ENCODE measurements at regions not wholly inside any gene's neighbourhood (a gene's known extent, or its start where the extent isn't known, plus 50 kb on each side); places are given as distances from the start of the nearest gene placed in this dataset.
"Not testable (repeated sequence)": the region's sequence is repeated elsewhere in the genome, so short reads cannot be mapped to it uniquely, and the experiment has no call there.

DNA sequence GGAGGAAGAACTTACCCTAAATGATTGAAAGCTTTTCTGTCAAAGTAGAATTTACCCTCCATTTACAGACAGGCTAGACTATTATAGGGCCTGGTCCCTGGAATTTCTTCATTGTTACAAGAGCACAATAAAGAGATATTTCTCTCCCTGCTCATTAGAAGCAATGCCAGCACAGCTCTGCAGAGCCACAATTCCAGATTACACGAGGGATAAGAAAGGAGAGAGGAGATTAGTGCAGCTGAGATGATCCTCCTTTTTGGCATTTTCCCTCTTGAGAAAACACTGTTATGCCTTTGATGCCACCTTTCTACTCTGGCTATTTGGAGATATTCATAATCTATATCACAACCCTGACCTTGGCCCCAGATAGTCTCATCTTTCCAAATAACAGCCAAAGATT lies 1119.5 kb upstream of the TMPRSS15 start:
- DNase-seq (ENCODE audit: low spot score): no peak

- DNase-seq (ENCODE audit: low spot score): no peak
Measured at GRCh38 chr21:19523746-19524145, 1120.2 kb upstream of the TMPRSS15 start.

GRCh38 chr21:19529031-19529430 lies 1125.4 kb upstream of the TMPRSS15 start:
- no peak for DNase-seq (ENCODE audit: low spot score)

GRCh38 chr21:19535356-19535755 lies 1131.8 kb upstream of the TMPRSS15 start:
- DNase-seq (ENCODE audit: low spot score): no peak

- no peak for DNase-seq (ENCODE audit: low spot score)
Measured at GRCh38 chr21:19537116-19537515, 1133.5 kb upstream of the TMPRSS15 start.

GRCh38 chr21:19540287-19540686 lies 1136.7 kb upstream of the TMPRSS15 start:
- DNase-seq (ENCODE audit: low spot score): no peak

GRCh38 chr21:19541602-19542001 lies 1138.0 kb upstream of the TMPRSS15 start:
- DNase-seq (ENCODE audit: low spot score): no peak

DNA sequence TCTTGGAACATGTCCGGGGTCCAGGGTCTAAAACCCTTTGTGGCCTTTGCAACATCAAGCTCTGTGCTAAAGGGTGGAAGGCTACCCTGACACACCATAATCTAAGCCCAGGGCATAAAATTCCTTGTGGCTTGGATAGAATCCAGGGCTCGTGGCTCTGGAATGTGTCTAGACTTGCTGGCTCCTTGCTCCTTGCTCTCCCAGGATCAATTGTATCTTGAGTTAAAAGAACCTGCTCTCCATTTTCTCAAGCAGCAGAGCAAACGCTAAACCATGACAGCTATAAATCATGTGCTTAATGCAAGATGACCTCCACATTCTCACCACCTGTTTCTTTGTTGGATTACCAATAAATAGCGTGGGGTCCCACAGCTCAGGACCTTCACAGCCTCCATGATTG lies 1140.9 kb upstream of the TMPRSS15 start:
- not testable (repeated sequence) for DNase-seq (ENCODE audit: low spot score)

GRCh38 chr21:19547951-19548840 lies 1144.6 kb upstream of the TMPRSS15 start:
- no peak for DNase-seq (ENCODE audit: low spot score)

GRCh38 chr21:19553919-19554615 lies 1150.5 kb upstream of the TMPRSS15 start:
- no peak for DNase-seq (ENCODE audit: low spot score)

DNA sequence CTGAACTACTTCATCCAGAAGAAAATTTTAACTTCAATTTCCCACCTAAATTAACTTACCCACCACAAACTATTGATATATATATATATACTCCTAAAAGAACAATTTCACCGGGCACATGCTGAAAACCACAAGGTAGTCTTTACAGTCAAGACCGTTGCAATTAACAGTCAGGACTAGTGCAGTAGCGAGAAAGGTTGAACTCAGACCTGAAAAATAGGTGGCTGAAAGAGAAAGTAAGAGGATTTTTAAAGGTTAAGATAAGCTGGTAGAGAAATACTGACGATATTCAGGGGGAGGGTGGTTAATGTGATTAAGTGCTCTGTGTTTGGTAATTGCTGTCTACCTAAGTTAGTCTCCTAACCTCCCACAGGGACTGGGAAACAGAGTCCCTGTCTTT lies 1153.5 kb upstream of the TMPRSS15 start:
- no peak for DNase-seq (ENCODE audit: low spot score)

DNA sequence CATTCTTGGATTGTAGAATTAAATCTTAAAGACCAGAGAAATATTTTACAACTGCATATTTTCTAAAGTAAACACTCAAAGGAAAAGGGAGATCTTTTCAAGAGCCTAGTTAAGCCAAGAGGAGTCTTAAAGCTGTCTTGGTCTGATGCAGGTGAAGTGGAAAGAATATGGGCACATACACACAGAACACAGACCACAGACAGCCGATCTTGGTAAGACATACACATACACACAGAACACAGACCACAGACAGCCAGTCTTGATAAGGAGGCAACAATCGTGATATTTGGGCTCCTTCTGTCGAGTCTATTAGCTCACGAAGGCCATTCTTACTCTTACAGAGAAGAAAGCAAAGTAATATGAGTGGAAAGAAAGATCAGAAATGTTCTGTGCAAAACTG lies 1153.9 kb upstream of the TMPRSS15 start:
- no peak for DNase-seq (ENCODE audit: low spot score)

GRCh38 chr21:19565587-19565986 lies 1162.0 kb upstream of the TMPRSS15 start:
- DNase-seq (ENCODE audit: low spot score): no peak

DNA sequence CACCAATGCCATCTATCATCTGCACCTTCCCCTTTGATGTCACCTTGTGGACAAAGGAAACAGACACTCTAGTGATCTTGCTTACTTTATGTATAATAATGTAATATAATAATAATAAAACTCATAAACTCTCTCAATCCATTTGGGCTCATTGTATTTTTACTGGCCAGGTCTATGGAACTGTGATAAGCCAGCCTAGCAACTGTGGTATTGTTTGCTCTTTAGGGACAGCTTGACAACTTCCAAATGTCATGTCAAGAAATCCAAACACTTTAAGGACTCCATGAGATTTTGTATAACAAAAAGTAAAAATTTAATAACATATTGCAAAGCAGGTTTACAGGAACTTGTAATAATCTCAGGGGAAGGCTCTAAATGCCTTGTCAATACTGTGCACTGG lies 1163.4 kb upstream of the TMPRSS15 start:
- no peak for DNase-seq (ENCODE audit: low spot score)

DNA sequence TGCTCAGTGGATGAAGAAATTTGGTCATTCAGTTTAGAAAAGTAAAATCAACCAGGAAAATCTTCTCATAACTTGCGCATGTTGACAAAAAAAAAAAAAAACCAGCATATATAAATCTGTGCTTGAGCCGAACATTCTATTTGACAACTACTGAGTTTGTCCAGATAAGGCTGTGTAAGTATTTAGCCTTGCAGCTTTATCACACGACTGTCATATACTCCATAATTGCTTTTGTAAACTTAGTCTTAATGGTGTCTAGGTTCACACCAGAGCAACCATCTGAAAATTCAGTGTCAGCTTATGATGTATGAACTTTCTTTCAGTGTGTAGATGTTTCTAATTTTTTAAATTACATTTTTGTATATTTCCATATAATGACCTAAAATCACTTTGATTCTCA lies 1173.8 kb upstream of the TMPRSS15 start:
- no peak for DNase-seq (ENCODE audit: low spot score)

DNA sequence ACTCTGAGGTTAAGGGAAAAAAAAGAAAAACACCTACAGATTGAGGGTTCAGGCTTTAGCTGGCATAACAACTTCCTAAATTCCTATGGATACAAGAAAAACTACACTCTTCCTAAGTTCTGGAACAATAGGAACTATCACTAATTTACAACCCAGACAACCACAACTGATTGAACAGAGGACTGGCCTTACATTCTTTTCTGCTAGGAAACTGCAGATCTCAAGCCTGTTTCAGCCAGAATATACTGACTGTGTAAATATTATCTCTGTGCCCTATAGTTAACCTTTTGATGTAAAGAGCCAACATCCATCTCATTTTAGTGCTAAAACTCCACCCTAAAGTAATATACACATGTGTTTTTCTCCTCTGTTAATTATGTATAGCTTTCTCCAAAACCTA lies 1186.5 kb upstream of the TMPRSS15 start:
- DNase-seq (ENCODE audit: low spot score): no peak

- no peak for DNase-seq (ENCODE audit: low spot score)
Measured at GRCh38 chr21:19603011-19603593, 1199.5 kb upstream of the TMPRSS15 start.

GRCh38 chr21:19608101-19608621 lies 1204.6 kb upstream of the TMPRSS15 start:
- DNase-seq (ENCODE audit: low spot score): no peak

DNA sequence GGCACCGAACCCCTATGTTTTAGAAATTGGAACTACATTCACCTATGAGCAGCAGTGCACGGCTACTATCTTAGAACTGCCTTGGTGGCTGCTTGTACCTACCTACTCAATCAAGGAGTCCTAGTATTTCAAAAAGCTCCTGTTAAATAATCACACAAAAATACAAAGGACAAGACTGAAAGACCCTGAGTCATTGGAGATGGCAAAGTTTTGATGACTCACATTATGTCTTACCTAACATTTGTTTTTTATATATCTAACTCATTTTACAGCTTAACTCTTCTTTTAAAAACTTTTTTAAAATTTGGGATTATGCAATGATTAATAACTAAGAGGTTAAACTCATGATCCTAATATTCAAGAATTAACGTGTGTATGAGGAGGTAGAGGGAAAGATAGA lies 1206.0 kb upstream of the TMPRSS15 start:
- DNase-seq (ENCODE audit: low spot score): no peak

DNA sequence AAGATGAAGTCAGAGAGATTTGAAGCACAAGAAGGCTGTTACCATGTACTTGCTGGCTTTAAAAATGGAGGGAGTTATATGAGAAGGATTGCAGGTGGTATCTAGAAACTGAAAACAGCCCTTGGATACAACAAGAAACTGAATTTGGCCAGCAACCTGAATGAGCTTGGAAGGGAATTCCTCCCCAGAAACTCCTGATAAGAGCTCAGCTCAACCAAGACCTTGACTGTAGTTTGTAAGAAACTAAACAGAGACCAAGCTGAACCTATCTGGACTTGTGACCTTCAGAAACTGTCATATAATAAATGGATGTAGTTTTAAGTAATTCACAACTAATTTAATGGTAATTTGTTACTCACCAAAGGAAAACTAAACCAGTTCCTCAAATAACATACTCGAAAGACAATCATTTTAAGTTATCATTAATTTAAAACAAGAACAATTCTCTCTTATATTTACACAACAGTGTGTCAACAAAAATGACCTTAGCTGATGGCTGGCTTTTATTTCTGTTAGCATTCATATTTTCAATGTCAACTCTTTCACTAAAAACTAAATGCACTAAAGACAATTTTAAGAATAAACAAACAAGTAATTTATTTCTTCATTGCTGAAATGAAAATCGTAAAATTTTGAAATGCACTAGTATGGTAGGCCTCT lies 1218.4 kb upstream of the TMPRSS15 start:
- DNase-seq (ENCODE audit: low spot score): no peak

DNA sequence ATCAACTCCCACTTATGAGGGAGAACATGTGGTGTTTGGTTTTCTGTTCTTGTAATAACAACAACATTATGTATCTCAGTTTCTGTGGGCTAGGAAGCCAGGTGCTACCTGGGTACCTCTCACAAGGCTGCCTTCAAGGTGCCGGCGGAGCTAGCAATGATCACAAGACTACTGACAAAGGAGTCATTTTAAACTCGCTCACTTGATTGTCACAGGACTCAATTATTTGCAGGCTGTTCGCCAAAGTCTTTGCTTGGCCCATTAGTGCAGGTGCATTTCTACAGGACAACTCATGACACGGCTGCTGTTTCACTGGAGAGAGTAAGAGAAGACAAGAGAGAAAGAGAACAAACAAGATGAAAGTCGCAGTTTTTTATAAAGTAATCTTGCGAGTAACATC lies 1237.4 kb upstream of the TMPRSS15 start:
- DNase-seq (ENCODE audit: low spot score): no peak

GRCh38 chr21:19648391-19648790 lies 1244.8 kb upstream of the TMPRSS15 start:
- DNase-seq (ENCODE audit: low spot score): no peak
